ENCODE measurements at regions not wholly inside any gene's neighbourhood (a gene's known extent, or its start where the extent isn't known, plus 50 kb on each side); places are given as distances from the start of the nearest gene placed in this dataset.

GRCh38 chr2:139080244-139080643 is 300.1 kb upstream of the NXPH2 start:
- Histone ChIP-seq H3K4me3 (no peak overlapping the region), H3K36me3 (no peaks in the 10 kb centered on the region), H3K27me3 (no peaks in the 10 kb centered on the region), H3K9me3 (no peaks in the 10 kb centered on the region), H3K27ac (no peak overlapping the region), H3K4me1 (ENCODE audit: insufficient read depth) (no peaks in the 10 kb centered on the region)
- DNase-seq, result no peak
- intact Hi-C loops (cut with DNase I), result no loop called here
- TF ChIP-seq POLR2A (IDR thresholded peaks at IDR 0.05) (no peak), EP300 (IDR thresholded peaks at IDR 0.05) (no peak)

GRCh38 chr2:139079311-139079710 is 299.1 kb upstream of the NXPH2 start:
- no peaks in the 10 kb centered on the region for H3K4me1 ChIP-seq (ENCODE audit: insufficient read depth)
- no peaks in the 10 kb centered on the region for H3K36me3 ChIP-seq
- no peaks in the 10 kb centered on the region for H3K27me3 ChIP-seq
- H3K9me3 ChIP-seq, result no peaks in the 10 kb centered on the region
- intact Hi-C loops (cut with DNase I), result no loop called here
- no peak overlapping the region for H3K27ac ChIP-seq
- 88 to 91% (median 91%) methylated on average over 2 of the region's 2 CpGs for WGBS, 3 donors
- DNase-seq, result no peak
- no peak for TF ChIP-seq EP300 (IDR thresholded peaks at IDR 0.05)
- TF ChIP-seq CTCF (IDR thresholded peaks at IDR 0.05), result no peak
- no peak for TF ChIP-seq POLR2A (IDR thresholded peaks at IDR 0.05)
- no peak overlapping the region for H3K4me3 ChIP-seq

GRCh38 chr2:139078376-139078775 is 298.2 kb upstream of the NXPH2 start:
- H3K4me1 ChIP-seq (ENCODE audit: insufficient read depth), result no peaks in the 10 kb centered on the region
- intact Hi-C loops (cut with DNase I), result no loop called here
- no peak for DNase-seq
- 0 to 39% (median 27%) methylated on average over 1 of the region's 1 CpG for WGBS, 3 donors
- no peaks in the 10 kb centered on the region for H3K36me3 ChIP-seq
- H3K9me3 ChIP-seq, result no peaks in the 10 kb centered on the region
- TF ChIP-seq EP300 (IDR thresholded peaks at IDR 0.05) (no peak), CTCF (IDR thresholded peaks at IDR 0.05) (no peak), POLR2A (IDR thresholded peaks at IDR 0.05) (no peak)
- no peaks in the 10 kb centered on the region for H3K27me3 ChIP-seq
- H3K27ac ChIP-seq, result no peak overlapping the region
- H3K4me3 ChIP-seq, result no peak overlapping the region

- DNase-seq, result no peak
- Histone ChIP-seq H3K4me3 (no peak overlapping the region), H3K9me3 (no peaks in the 10 kb centered on the region), H3K4me1 (ENCODE audit: insufficient read depth) (no peaks in the 10 kb centered on the region), H3K27ac (no peak overlapping the region), H3K27me3 (no peaks in the 10 kb centered on the region), H3K36me3 (no peaks in the 10 kb centered on the region)
- no peak for TF ChIP-seq CTCF (IDR thresholded peaks at IDR 0.05)
- intact Hi-C loops (cut with DNase I), result no loop called here
Observed at GRCh38 chr2:139077099-139077737, 297.0 kb upstream of the NXPH2 start.

GRCh38 chr2:139067874-139068273 is 287.7 kb upstream of the NXPH2 start:
- Histone ChIP-seq H3K27me3 (no peaks in the 10 kb centered on the region), H3K4me3 (no peak overlapping the region), H3K36me3 (no peaks in the 10 kb centered on the region), H3K9me3 (no peaks in the 10 kb centered on the region), H3K27ac (no peak overlapping the region), H3K4me1 (ENCODE audit: insufficient read depth) (no peaks in the 10 kb centered on the region)
- DNase-seq, result no peak
- WGBS, 3 donors, result 85 to 97% (median 90%) methylated on average over 1 of the region's 1 CpG
- no peak for TF ChIP-seq EP300 (IDR thresholded peaks at IDR 0.05)
- no peak for TF ChIP-seq POLR2A (IDR thresholded peaks at IDR 0.05)
- no peak for TF ChIP-seq CTCF (IDR thresholded peaks at IDR 0.05)
- intact Hi-C loops (cut with DNase I), result no loop called here
